ENCODE measurements at regions not wholly inside any gene's neighbourhood (a gene's known extent, or its start where the extent isn't known, plus 50 kb on each side); places are given as distances from the start of the nearest gene placed in this dataset.
"Not testable (repeated sequence)": the region's sequence is repeated elsewhere in the genome, so short reads cannot be mapped to it uniquely, and the experiment has no call there.

DNA sequence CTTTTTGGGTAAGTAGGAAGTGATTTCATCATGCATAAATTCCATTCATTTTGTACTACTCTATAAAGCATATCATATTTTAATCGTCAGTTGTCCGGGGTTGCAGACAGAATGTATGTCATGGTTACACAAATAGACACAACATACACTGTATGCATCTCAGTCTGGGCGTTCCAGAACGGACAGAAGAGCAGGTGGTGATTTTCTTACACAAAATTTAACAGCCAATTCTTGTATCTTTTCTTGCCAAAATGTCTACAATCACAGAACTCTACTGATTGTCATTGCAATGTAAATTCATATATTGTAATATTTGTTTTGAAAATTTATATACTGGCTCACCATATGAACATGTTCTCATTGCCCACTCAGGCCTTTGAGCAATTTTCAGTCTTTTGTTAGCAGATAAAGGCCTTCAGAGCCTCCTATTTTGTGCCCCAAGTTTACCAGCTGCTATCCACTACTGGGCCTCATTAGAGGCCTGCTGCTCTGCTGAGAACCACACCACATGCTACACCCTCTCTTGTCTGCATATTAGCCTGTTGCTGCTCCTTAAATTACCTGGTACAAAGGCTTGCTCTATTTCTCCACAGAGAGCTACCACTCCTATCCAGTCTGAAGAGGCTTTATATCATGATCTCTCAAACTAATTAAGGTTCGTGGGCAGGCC lies 61.5 kb downstream of the PRDM13 start:
- H3K27ac ChIP-seq, result no peak overlapping the region
- H3K4me1 ChIP-seq, result no peaks in the 10 kb centered on the region
- H3K4me3 ChIP-seq, result no peak overlapping the region
- TF ChIP-seq CTCF (IDR thresholded peaks at IDR 0.05), result no peak
- TF ChIP-seq POLR2A (IDR thresholded peaks at IDR 0.05), result no peak
- ATAC-seq (no peak), DNase-seq (no peak)
- H3K36me3 ChIP-seq, result no peaks in the 10 kb centered on the region
- intact Hi-C loops (cut with DNase I), result no loop called here
- WGBS (ENCODE audit: insufficient coverage, low coverage, low lambda C conversion rate, missing lambda C conversion rate), result 62% methylated on average over 5 of the region's 5 CpGs
- H3K27me3 ChIP-seq, result no peaks in the 10 kb centered on the region
- no peaks in the 10 kb centered on the region for H3K9me3 ChIP-seq

DNA sequence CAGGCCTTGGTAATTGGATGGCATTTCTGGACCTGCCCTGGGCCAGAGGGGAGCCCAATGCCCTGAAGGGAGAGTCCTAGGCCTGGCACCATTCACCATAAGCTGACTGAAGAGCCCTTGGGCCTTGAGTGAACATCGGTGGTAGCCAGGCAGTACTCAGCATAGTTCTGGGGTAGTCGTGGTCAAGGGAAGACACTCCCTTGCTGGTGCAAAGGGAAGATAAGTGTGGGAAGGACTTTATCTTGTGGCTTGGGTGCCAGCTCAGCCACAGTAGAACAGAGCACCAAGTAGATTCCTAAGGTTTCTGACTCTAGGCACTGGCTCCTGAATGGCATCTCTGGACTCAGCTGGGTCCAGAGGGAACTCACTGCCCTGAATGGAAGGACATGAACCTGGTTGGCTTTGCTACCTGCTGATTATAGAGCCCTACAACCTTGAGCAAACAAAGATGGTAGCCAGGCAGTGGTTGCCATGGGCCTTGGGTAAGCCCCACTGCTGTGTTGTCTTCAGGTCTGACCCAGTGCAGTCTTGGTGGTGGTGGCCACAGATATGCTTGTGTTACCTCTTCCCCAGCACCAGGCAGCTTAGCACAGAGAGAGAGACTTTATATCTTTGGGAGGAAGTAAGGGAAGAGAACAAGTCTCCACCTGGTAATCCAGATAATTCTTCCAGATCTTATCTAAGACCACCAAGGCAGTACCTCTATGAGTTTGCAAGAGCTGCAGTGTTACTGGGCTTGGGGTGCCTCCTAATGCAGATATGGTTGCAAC lies 83.5 kb downstream of the PRDM13 start:
- Histone ChIP-seq H3K4me3 (no peak overlapping the region), H3K4me1 (no peaks in the 10 kb centered on the region), H3K27ac (no peak overlapping the region), H3K27me3 (no peaks in the 10 kb centered on the region), H3K36me3 (no peaks in the 10 kb centered on the region), H3K9me3 (no peaks in the 10 kb centered on the region)
- DNase-seq (no peak), ATAC-seq (no peak)
- WGBS (ENCODE audit: insufficient coverage, low coverage, low lambda C conversion rate, missing lambda C conversion rate), result 40% methylated on average over 1 of the region's 2 CpGs
- intact Hi-C loops (cut with DNase I), result no loop called here
- TF ChIP-seq POLR2A (IDR thresholded peaks at IDR 0.05) (no peak), CTCF (IDR thresholded peaks at IDR 0.05) (no peak)

GRCh38 chr6:99702287-99702686 lies 95.7 kb downstream of the PRDM13 start:
- WGBS (ENCODE audit: insufficient coverage, low coverage, low lambda C conversion rate, missing lambda C conversion rate), result 86% methylated on average over 4 of the region's 9 CpGs
- H3K4me1 ChIP-seq; H3K4me3 ChIP-seq; ATAC-seq; H3K36me3 ChIP-seq; H3K27ac ChIP-seq; H3K27me3 ChIP-seq; H3K9me3 ChIP-seq; DNase-seq; intact Hi-C loops (cut with DNase I): not testable (repeated sequence)

GRCh38 chr6:99709062-99709461 lies 102.4 kb downstream of the PRDM13 start:
- no peaks in the 10 kb centered on the region for H3K9me3 ChIP-seq
- no peak for TF ChIP-seq CTCF (IDR thresholded peaks at IDR 0.05)
- no peak for TF ChIP-seq POLR2A (IDR thresholded peaks at IDR 0.05)
- H3K36me3 ChIP-seq, result no peaks in the 10 kb centered on the region
- no peak overlapping the region for H3K4me3 ChIP-seq
- ATAC-seq (no peak), DNase-seq (no peak)
- intact Hi-C loops (cut with DNase I), result no loop called here
- no peak overlapping the region for H3K27ac ChIP-seq
- H3K27me3 ChIP-seq, result no peaks in the 10 kb centered on the region
- no peaks in the 10 kb centered on the region for H3K4me1 ChIP-seq

DNA sequence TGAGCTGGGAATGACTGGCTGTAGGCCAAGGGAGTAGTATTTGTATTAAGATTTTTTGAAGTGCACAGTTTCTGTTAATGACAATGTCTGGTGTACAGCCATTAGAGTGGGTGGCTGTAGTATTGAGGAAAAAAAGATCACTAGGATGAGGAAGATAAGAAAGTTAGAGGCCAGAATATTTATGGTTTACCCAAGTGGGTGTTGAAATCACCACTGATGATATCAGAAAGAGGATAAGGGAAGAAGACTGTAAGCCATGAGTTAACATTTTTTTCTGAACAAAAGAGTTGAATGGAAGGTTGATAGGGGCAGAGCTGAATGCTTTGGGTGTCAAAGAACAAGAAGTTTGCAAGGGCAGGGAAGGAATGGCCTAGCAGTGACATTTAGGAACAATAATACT lies 104.7 kb downstream of the PRDM13 start:
- Histone ChIP-seq H3K4me3 (no peak overlapping the region), H3K4me1 (no peaks in the 10 kb centered on the region), H3K9me3 (no peaks in the 10 kb centered on the region), H3K27me3 (no peaks in the 10 kb centered on the region), H3K36me3 (no peaks in the 10 kb centered on the region), H3K27ac (no peak overlapping the region)
- intact Hi-C loops (cut with DNase I), result no loop called here
- TF ChIP-seq POLR2A (IDR thresholded peaks at IDR 0.05), result no peak
- TF ChIP-seq CTCF (IDR thresholded peaks at IDR 0.05), result no peak
- DNase-seq (no peak), ATAC-seq (no peak)

Data from right lobe of liver (tissue), 6 donors.